ENCODE measurements at regions not wholly inside any gene's neighbourhood (a gene's known extent, or its start where the extent isn't known, plus 50 kb on each side); places are given as distances from the start of the nearest gene placed in this dataset.

DNA sequence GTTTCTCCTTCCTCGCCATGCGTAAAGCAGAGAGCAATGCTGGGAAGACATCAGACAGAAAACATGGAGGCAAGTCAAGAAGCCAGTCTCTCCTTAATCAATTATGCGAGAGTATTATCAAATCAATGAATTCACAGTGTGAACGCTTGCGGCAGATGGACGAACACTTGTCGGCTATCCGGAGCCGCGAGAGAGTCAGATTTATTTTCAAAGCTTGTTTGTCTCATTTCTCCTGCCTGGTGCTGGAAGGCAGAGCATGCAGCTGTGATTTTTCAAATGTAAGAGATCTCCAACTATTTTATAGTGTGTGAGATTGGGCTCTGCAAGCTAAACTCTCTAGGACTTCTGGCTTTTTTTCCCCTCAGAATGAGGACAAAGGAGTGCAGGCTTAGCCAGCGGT, 252.3 kb downstream of the SNX10 start:
- H3K9me2 ChIP-seq (replicated peaks; ENCODE audit: insufficient read depth), result no peaks in the 10 kb centered on the region
- H3K9me3 ChIP-seq (ENCODE audit: low read depth), result no peaks in the 10 kb centered on the region
- H3K27ac ChIP-seq, result no peak overlapping the region
- H3K79me2 ChIP-seq, result no peaks in the 10 kb centered on the region
- no peaks in the 10 kb centered on the region for H4K20me1 ChIP-seq (ENCODE audit: insufficient read depth, poor library complexity, severe bottlenecking)
- no peak overlapping the region for H3K4me3 ChIP-seq
- DNase-seq (ENCODE audit: low spot score), result no peak
- TF ChIP-seq EZH2 (IDR thresholded peaks at IDR 0.05; ENCODE audit: borderline replicate concordance) (no peak), EZH2phosphoT487 (IDR thresholded peaks at IDR 0.05; ENCODE audit: low read depth, severe bottlenecking, unreplicated experiment) (no peak)
- TF ChIP-seq, protein P1, sequence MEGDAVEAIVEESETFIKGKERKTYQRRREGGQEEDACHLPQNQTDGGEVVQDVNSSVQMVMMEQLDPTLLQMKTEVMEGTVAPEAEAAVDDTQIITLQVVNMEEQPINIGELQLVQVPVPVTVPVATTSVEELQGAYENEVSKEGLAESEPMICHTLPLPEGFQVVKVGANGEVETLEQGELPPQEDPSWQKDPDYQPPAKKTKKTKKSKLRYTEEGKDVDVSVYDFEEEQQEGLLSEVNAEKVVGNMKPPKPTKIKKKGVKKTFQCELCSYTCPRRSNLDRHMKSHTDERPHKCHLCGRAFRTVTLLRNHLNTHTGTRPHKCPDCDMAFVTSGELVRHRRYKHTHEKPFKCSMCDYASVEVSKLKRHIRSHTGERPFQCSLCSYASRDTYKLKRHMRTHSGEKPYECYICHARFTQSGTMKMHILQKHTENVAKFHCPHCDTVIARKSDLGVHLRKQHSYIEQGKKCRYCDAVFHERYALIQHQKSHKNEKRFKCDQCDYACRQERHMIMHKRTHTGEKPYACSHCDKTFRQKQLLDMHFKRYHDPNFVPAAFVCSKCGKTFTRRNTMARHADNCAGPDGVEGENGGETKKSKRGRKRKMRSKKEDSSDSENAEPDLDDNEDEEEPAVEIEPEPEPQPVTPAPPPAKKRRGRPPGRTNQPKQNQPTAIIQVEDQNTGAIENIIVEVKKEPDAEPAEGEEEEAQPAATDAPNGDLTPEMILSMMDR (IDR thresholded peaks at IDR 0.05; ENCODE audit: poor library complexity), result no peak
- no peak overlapping the region for H2AFZ ChIP-seq
- no peak overlapping the region for H3K4me2 ChIP-seq
- no peaks in the 10 kb centered on the region for H3K36me3 ChIP-seq (replicated peaks; ENCODE audit: insufficient read depth, low read depth)
- H3K27me3 ChIP-seq, result peaks cover 22% of the 10 kb centered on the region
- H3K4me1 ChIP-seq (ENCODE audit: insufficient read depth), result no peaks in the 10 kb centered on the region
- 83% methylated on average over 11 of the region's 11 CpGs for WGBS (ENCODE audit: low lambda C conversion rate, missing lambda C conversion rate)

- Histone ChIP-seq H2AFZ (no peak overlapping the region), H3K9me2 (replicated peaks; ENCODE audit: insufficient read depth) (no peaks in the 10 kb centered on the region), H4K20me1 (ENCODE audit: insufficient read depth, poor library complexity, severe bottlenecking) (no peaks in the 10 kb centered on the region), H3K27ac (no peak overlapping the region), H3K79me2 (no peaks in the 10 kb centered on the region), H3K4me3 (no peak overlapping the region), H3K4me2 (no peak overlapping the region), H3K4me1 (ENCODE audit: insufficient read depth) (no peaks in the 10 kb centered on the region), H3K27me3 (peaks cover 11% of the 10 kb centered on the region), H3K9me3 (ENCODE audit: low read depth) (no peaks in the 10 kb centered on the region), H3K36me3 (replicated peaks; ENCODE audit: insufficient read depth, low read depth) (no peaks in the 10 kb centered on the region)
- no peak for DNase-seq (ENCODE audit: low spot score)
- TF ChIP-seq, protein P1 (IDR thresholded peaks at IDR 0.05; ENCODE audit: poor library complexity), result no peak
- TF ChIP-seq EZH2 (IDR thresholded peaks at IDR 0.05; ENCODE audit: borderline replicate concordance), result no peak
- TF ChIP-seq EZH2phosphoT487 (IDR thresholded peaks at IDR 0.05; ENCODE audit: low read depth, severe bottlenecking, unreplicated experiment), result no peak
- WGBS (ENCODE audit: low lambda C conversion rate, missing lambda C conversion rate), result 89% methylated on average over 13 of the region's 13 CpGs
Measured at GRCh38 chr7:26546508-26547053, 254.9 kb downstream of the SNX10 start.

- WGBS (ENCODE audit: low lambda C conversion rate, missing lambda C conversion rate), result 98% methylated on average over 3 of the region's 3 CpGs
Measured at GRCh38 chr7:26547156-26547555, 255.5 kb downstream of the SNX10 start.

More at GRCh38 chr7:26547156-26547555, 255.5 kb downstream of the SNX10 start:
- Histone ChIP-seq H4K20me1 (ENCODE audit: insufficient read depth, poor library complexity, severe bottlenecking) (no peaks in the 10 kb centered on the region), H3K4me1 (ENCODE audit: insufficient read depth) (no peaks in the 10 kb centered on the region), H3K9me3 (ENCODE audit: low read depth) (no peaks in the 10 kb centered on the region), H3K4me2 (no peak overlapping the region), H3K27me3 (peaks cover 10% of the 10 kb centered on the region), H3K79me2 (no peaks in the 10 kb centered on the region), H3K27ac (no peak overlapping the region), H3K4me3 (no peak overlapping the region), H3K9me2 (replicated peaks; ENCODE audit: insufficient read depth) (no peaks in the 10 kb centered on the region), H3K36me3 (replicated peaks; ENCODE audit: insufficient read depth, low read depth) (no peaks in the 10 kb centered on the region), H2AFZ (no peak overlapping the region)
- DNase-seq (ENCODE audit: low spot score), result no peak
- TF ChIP-seq, protein P1 (IDR thresholded peaks at IDR 0.05; ENCODE audit: poor library complexity), result no peak
- TF ChIP-seq EZH2phosphoT487 (IDR thresholded peaks at IDR 0.05; ENCODE audit: low read depth, severe bottlenecking, unreplicated experiment) (no peak), EZH2 (IDR thresholded peaks at IDR 0.05; ENCODE audit: borderline replicate concordance) (no peak)

Measured in hepatocyte (in vitro differentiated cells).